ENCODE measurements at regions not wholly inside any gene's neighbourhood (a gene's known extent, or its start where the extent isn't known, plus 50 kb on each side); places are given as distances from the start of the nearest gene placed in this dataset.
"Not testable (repeated sequence)": the region's sequence is repeated elsewhere in the genome, so short reads cannot be mapped to it uniquely, and the experiment has no call there.

DNA sequence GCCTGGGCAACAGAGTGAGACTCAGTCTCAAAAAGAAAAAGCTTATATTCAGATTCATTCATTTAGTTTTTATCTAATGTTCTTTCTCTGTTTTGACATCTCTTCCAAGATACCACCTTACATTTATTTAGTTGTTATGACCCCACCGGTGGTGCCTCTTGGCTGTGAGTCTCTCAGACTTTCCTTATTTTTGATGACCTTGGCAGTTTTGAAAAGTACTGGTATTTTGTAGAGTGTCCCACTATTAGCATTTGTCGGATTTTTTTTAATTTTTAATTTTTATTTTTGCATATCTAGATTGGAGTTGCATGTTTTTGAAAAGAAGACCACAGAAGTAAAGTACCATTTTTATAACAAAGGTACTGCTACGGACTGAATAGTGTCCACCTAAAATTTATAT, 351.7 kb upstream of the KYNU start:
- H3K27ac ChIP-seq (ENCODE audit: low read length) = no peak overlapping the region
- H3K4me3 ChIP-seq (ENCODE audit: low read length) = no peak overlapping the region
- H3K4me1 ChIP-seq (ENCODE audit: control insufficient read depth, low read depth, low read length) = no peaks in the 10 kb centered on the region
- H3K27me3 ChIP-seq (ENCODE audit: control insufficient read depth, insufficient read depth, low read length) = no peaks in the 10 kb centered on the region
- no peaks in the 10 kb centered on the region for H3K9me3 ChIP-seq (ENCODE audit: control insufficient read depth, low read depth, low read length)
- H3K9ac ChIP-seq (ENCODE audit: low read length) = no peak overlapping the region
- no peaks in the 10 kb centered on the region for H3K36me3 ChIP-seq (ENCODE audit: control insufficient read depth, low read depth, low read length)

DNA sequence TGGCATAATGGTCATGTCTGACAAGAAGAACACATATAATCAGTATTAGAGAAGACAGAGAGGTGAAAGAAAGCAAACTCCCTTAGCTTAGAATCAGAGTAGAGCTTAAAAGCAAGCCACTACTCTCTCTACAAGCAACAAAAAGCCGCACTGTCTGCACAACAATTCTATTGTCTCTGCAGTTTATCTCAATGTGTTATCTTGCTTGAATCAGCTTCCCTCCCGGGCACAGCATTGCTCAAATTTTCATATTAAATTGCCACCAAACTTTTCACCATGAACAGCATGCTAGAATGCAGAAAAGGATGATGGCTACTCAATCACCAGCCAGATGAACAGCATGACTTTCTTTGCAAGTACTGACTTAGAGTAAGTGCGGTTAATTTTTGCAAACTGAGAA, 356.0 kb upstream of the KYNU start:
- H3K27me3 ChIP-seq (ENCODE audit: control insufficient read depth, insufficient read depth, low read length) = no peaks in the 10 kb centered on the region
- no peak overlapping the region for H3K27ac ChIP-seq (ENCODE audit: low read length)
- H3K36me3 ChIP-seq (ENCODE audit: control insufficient read depth, low read depth, low read length) = no peaks in the 10 kb centered on the region
- H3K9me3 ChIP-seq (ENCODE audit: control insufficient read depth, low read depth, low read length) = no peaks in the 10 kb centered on the region
- no peak overlapping the region for H3K9ac ChIP-seq (ENCODE audit: low read length)
- no peaks in the 10 kb centered on the region for H3K4me1 ChIP-seq (ENCODE audit: control insufficient read depth, low read depth, low read length)
- no peak overlapping the region for H3K4me3 ChIP-seq (ENCODE audit: low read length)

DNA sequence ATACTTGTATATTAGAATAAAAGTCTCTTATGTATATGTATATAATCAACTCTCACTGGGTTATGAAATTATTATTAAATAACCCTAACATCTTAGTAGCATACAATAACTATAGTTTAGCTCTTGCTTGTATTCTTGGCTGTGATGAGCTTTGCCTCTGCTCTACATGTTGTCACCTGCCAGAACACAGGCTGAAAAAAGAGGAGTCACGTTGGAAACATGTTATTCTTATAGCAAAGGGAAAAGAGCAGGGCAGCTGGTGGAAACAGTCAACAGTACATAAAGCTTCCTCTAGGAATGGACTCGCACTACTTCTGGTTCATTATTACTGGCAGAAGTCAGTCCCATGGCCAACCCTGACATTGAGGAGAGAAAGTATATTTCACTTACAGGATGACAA, 362.0 kb upstream of the KYNU start:
- Histone ChIP-seq H3K4me3 (ENCODE audit: low read length) (no peak overlapping the region), H3K27me3 (ENCODE audit: control insufficient read depth, insufficient read depth, low read length) (no peaks in the 10 kb centered on the region), H3K4me1 (ENCODE audit: control insufficient read depth, low read depth, low read length) (peaks cover 6% of the 10 kb centered on the region), H3K36me3 (ENCODE audit: control insufficient read depth, low read depth, low read length) (no peaks in the 10 kb centered on the region), H3K9ac (ENCODE audit: low read length) (no peak overlapping the region), H3K9me3 (ENCODE audit: control insufficient read depth, low read depth, low read length) (no peaks in the 10 kb centered on the region), H3K27ac (ENCODE audit: low read length) (no peak overlapping the region)

DNA sequence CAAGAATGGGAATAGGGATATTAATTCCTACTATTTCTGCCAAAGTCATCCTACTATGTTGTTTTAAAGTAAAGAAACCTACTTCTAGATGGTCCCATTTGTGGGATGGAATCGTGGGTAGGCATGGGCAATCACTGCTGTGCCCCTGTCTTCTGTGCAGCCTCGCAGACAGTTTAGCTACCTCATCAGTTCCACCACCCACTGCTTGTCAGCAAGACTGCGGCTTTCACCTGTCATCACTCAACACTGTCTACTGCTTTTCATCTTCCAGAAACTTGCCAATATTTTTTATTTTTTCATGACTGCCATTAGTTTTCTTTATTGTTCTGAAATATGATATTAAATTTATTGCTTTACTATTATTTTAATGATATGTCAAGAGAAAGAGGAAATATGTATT, 368.1 kb upstream of the KYNU start:
- H3K27ac ChIP-seq (ENCODE audit: low read length) = no peak overlapping the region
- H3K27me3 ChIP-seq (ENCODE audit: control insufficient read depth, insufficient read depth, low read length) = no peaks in the 10 kb centered on the region
- peaks cover 5% of the 10 kb centered on the region for H3K4me1 ChIP-seq (ENCODE audit: control insufficient read depth, low read depth, low read length)
- no peak overlapping the region for H3K4me3 ChIP-seq (ENCODE audit: low read length)
- no peak overlapping the region for H3K9ac ChIP-seq (ENCODE audit: low read length)
- no peaks in the 10 kb centered on the region for H3K36me3 ChIP-seq (ENCODE audit: control insufficient read depth, low read depth, low read length)
- H3K9me3 ChIP-seq (ENCODE audit: control insufficient read depth, low read depth, low read length) = no peaks in the 10 kb centered on the region

DNA sequence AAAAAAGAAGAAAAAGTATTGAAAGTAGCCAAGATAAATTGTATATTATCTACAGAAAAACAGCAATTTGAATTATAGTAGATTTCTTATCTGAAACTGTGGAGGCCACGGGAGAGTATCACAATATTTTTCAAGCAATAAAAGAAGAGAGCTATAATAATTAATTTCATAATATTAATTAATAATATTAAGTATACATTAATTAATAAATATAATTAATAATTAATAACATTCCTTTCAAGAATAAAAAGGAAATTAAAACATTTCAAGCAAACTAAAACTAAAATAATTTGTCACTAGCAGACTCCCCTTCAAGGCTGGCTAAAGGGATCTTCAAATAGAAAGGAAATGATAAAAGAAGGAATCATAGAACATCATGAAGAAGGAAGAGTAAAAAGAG, 372.7 kb upstream of the KYNU start:
- Histone ChIP-seq H3K4me3 (ENCODE audit: low read length) (no peak overlapping the region), H3K9ac (ENCODE audit: low read length) (no peak overlapping the region), H3K9me3 (ENCODE audit: control insufficient read depth, low read depth, low read length) (no peaks in the 10 kb centered on the region), H3K27ac (ENCODE audit: low read length) (no peak overlapping the region), H3K4me1 (ENCODE audit: control insufficient read depth, low read depth, low read length) (no peaks in the 10 kb centered on the region), H3K27me3 (ENCODE audit: control insufficient read depth, insufficient read depth, low read length) (no peaks in the 10 kb centered on the region), H3K36me3 (ENCODE audit: control insufficient read depth, low read depth, low read length) (no peaks in the 10 kb centered on the region)

DNA sequence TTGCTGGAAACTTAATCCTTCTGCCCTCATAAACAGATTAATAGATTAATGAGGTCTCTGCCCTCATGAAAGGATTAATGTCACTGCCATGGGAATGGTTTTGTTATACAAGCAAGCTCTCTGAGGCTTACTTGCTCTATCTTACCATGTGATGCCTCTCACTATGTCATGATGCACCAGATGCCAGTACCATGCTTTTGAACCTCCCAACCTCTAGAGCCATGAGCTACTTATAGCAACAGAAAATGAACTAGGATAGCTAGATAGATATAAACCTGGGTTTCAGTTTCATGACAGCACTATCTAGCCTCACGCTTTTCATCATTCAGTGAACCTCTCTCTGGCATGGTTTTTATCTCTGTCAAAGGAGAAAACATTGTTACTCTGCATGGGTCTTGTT, 371.6 kb upstream of the LRP1B start:
- H3K4me3 ChIP-seq (ENCODE audit: low read length) = no peak overlapping the region
- no peaks in the 10 kb centered on the region for H3K36me3 ChIP-seq (ENCODE audit: control insufficient read depth, low read depth, low read length)
- H3K4me1 ChIP-seq (ENCODE audit: control insufficient read depth, low read depth, low read length) = no peaks in the 10 kb centered on the region
- H3K9me3 ChIP-seq (ENCODE audit: control insufficient read depth, low read depth, low read length) = no peaks in the 10 kb centered on the region
- no peak overlapping the region for H3K27ac ChIP-seq (ENCODE audit: low read length)
- no peaks in the 10 kb centered on the region for H3K27me3 ChIP-seq (ENCODE audit: control insufficient read depth, insufficient read depth, low read length)
- H3K9ac ChIP-seq (ENCODE audit: low read length) = no peak overlapping the region

DNA sequence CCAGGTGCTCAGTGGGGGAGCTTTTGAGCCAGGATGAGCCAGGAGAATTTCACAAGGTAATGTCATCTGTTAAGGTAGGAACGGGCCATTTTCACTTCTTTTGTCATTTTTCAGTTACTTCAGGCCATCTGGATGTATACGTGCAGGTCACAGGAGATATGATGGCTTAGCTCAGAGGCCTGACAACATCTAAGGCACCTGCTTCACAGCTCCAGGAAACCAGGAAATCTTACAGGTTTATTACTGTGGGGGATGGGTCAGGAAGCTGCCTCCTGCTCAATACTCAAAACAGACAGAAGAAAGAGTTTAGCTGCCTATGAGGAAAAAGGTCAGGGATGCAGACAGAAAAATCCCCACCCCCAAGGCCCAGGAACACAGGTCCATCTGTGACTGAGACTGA, 364.3 kb upstream of the LRP1B start:
- Histone ChIP-seq H3K27ac (ENCODE audit: low read length) (no peak overlapping the region), H3K36me3 (ENCODE audit: control insufficient read depth, low read depth, low read length) (no peaks in the 10 kb centered on the region)

DNA sequence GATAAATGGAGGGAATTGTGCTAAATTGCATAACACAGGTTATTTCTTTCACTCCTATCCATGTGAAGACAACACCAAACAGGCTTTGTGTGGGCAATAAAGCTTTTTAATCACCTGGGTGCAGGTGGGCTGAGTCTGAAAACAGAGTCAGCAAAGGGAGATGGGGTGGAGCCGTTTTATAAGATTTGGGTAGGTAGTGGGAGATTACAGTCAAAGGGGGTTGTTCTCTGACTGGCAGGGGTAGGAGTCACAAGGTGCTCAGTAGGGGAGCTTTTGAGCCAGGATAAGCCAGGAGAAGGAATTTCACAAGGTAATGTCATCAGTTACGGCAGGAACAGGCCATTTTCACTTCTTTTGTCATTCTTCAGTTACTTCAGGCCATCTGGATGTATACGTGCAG, 358.8 kb upstream of the LRP1B start:
- not testable (repeated sequence) for H3K27ac ChIP-seq (ENCODE audit: low read length); H3K27me3 ChIP-seq (ENCODE audit: control insufficient read depth, insufficient read depth, low read length); H3K36me3 ChIP-seq (ENCODE audit: control insufficient read depth, low read depth, low read length); H3K9me3 ChIP-seq (ENCODE audit: control insufficient read depth, low read depth, low read length); H3K9ac ChIP-seq (ENCODE audit: low read length); H3K4me1 ChIP-seq (ENCODE audit: control insufficient read depth, low read depth, low read length); H3K4me3 ChIP-seq (ENCODE audit: low read length)

More for the DNA sequence above, 364.3 kb upstream of the LRP1B start:
- H3K9ac ChIP-seq (ENCODE audit: low read length) = no peak overlapping the region
- no peaks in the 10 kb centered on the region for H3K9me3 ChIP-seq (ENCODE audit: control insufficient read depth, low read depth, low read length)
- H3K27me3 ChIP-seq (ENCODE audit: control insufficient read depth, insufficient read depth, low read length) = no peaks in the 10 kb centered on the region
- H3K4me1 ChIP-seq (ENCODE audit: control insufficient read depth, low read depth, low read length) = peaks cover 6% of the 10 kb centered on the region
- H3K4me3 ChIP-seq (ENCODE audit: low read length) = no peak overlapping the region

DNA sequence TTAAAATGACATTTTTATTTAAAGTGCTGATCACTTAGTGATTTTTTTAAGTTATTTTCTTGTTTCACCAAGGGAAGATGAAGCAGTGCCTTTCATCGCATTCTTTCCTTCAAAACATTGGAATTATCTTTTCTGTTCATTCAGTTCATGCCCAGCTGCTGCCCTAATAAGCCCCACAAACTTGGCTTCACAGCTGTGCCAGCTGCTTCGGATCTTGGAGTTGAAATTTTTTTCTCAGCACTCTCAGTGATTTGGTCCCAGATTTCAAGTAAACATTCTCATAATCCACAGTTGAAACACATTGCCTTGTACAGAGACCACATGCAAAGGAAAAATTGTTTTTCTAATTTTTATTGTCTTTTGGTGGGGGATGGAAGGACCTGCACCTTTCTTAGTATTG, 353.3 kb upstream of the LRP1B start:
- no peaks in the 10 kb centered on the region for H3K27me3 ChIP-seq (ENCODE audit: control insufficient read depth, insufficient read depth, low read length)
- no peaks in the 10 kb centered on the region for H3K36me3 ChIP-seq (ENCODE audit: control insufficient read depth, low read depth, low read length)
- H3K4me1 ChIP-seq (ENCODE audit: control insufficient read depth, low read depth, low read length) = no peaks in the 10 kb centered on the region
- H3K9ac ChIP-seq (ENCODE audit: low read length) = no peak overlapping the region
- no peak overlapping the region for H3K27ac ChIP-seq (ENCODE audit: low read length)
- H3K9me3 ChIP-seq (ENCODE audit: control insufficient read depth, low read depth, low read length) = no peaks in the 10 kb centered on the region
- no peak overlapping the region for H3K4me3 ChIP-seq (ENCODE audit: low read length)

DNA sequence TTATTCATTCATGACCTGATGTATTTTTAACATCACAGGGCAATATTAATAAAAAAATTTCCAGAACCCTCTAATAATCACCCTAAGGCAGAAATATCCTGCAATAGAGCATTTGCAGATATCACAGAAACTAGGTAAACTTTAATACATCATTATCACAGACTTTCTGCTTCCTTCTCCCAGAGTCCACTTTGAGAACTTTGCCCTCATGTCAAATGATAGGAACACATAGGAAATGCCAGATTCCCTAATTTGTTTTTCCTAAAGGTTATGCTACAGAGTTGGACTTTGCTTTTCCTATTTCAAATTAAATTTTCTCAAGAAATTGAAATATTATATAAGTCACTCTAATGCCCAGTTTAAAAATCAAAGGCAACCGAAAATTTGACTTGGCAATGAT, 352.8 kb upstream of the LRP1B start:
- H3K4me1 ChIP-seq (ENCODE audit: control insufficient read depth, low read depth, low read length) = no peaks in the 10 kb centered on the region
- no peak overlapping the region for H3K9ac ChIP-seq (ENCODE audit: low read length)
- no peaks in the 10 kb centered on the region for H3K27me3 ChIP-seq (ENCODE audit: control insufficient read depth, insufficient read depth, low read length)
- H3K4me3 ChIP-seq (ENCODE audit: low read length) = no peak overlapping the region
- H3K36me3 ChIP-seq (ENCODE audit: control insufficient read depth, low read depth, low read length) = no peaks in the 10 kb centered on the region
- H3K9me3 ChIP-seq (ENCODE audit: control insufficient read depth, low read depth, low read length) = no peaks in the 10 kb centered on the region
- H3K27ac ChIP-seq (ENCODE audit: low read length) = no peak overlapping the region

DNA sequence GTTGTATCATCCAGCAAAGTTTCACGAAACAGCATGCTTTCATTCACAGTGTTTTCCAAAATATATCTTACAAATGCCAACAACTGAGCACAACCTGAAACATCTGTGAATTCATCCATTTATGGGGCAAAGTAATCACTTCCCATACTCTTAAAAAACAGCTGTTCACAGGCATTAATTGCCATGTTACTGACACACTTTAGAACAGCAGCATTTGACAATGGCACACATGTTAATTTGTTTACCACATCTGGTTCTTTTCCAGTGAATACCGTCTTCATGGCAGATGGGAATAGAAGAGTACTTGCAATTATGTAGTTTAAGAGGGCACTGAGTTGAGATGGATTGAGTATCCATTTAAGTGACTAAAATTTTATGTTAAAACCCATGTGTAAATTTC, 347.4 kb upstream of the LRP1B start:
- H3K9me3 ChIP-seq (ENCODE audit: control insufficient read depth, low read depth, low read length) = no peaks in the 10 kb centered on the region
- H3K9ac ChIP-seq (ENCODE audit: low read length) = no peak overlapping the region
- no peak overlapping the region for H3K27ac ChIP-seq (ENCODE audit: low read length)
- no peak overlapping the region for H3K4me3 ChIP-seq (ENCODE audit: low read length)
- no peaks in the 10 kb centered on the region for H3K4me1 ChIP-seq (ENCODE audit: control insufficient read depth, low read depth, low read length)
- no peaks in the 10 kb centered on the region for H3K27me3 ChIP-seq (ENCODE audit: control insufficient read depth, insufficient read depth, low read length)
- no peaks in the 10 kb centered on the region for H3K36me3 ChIP-seq (ENCODE audit: control insufficient read depth, low read depth, low read length)

DNA sequence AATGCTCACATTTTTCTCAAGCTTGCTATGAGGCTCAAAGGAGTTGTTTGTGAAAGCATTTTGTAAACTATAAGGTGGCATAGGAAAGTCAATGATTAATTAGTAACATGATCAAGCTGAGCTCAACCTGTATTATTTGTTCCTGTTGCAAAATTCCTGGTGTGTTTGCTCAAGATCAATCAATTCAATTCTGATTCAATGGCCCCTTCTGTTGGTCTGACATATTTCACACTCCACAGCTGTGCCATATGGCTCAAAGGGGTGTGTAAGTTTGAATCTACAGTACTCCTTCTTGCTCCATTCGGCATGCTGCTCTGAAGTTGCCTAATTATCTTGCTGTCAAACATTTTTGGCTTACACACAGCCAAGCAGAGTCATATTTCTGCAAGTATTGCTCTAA, 341.6 kb upstream of the LRP1B start:
- Histone ChIP-seq H3K9me3 (ENCODE audit: control insufficient read depth, low read depth, low read length) (no peaks in the 10 kb centered on the region), H3K27ac (ENCODE audit: low read length) (no peak overlapping the region), H3K27me3 (ENCODE audit: control insufficient read depth, insufficient read depth, low read length) (no peaks in the 10 kb centered on the region), H3K4me1 (ENCODE audit: control insufficient read depth, low read depth, low read length) (no peaks in the 10 kb centered on the region), H3K4me3 (ENCODE audit: low read length) (no peak overlapping the region), H3K9ac (ENCODE audit: low read length) (no peak overlapping the region), H3K36me3 (ENCODE audit: control insufficient read depth, low read depth, low read length) (no peaks in the 10 kb centered on the region)

DNA sequence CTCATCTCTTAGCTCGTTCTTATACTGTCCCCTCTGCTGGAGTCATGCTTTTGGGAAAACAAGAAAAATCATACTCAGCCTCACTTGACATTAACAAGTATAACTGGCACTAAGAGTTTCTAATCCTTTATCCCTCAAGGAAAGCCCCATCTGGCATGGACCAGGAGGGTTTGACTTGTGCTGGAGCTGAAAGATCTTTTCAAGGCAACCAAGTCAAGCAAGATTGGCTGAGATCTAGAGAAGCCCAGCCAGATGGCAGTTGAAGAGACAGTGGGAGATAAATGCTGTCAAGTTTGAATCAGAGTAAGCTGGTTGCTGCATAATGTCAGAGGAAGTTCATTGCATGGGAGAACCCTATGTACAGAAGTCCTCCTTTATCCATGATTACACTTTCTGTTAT, 336.5 kb upstream of the LRP1B start:
- H3K9ac ChIP-seq (ENCODE audit: low read length) = no peak overlapping the region
- no peaks in the 10 kb centered on the region for H3K36me3 ChIP-seq (ENCODE audit: control insufficient read depth, low read depth, low read length)
- H3K4me3 ChIP-seq (ENCODE audit: low read length) = no peak overlapping the region
- H3K4me1 ChIP-seq (ENCODE audit: control insufficient read depth, low read depth, low read length) = no peaks in the 10 kb centered on the region
- no peaks in the 10 kb centered on the region for H3K27me3 ChIP-seq (ENCODE audit: control insufficient read depth, insufficient read depth, low read length)
- no peaks in the 10 kb centered on the region for H3K9me3 ChIP-seq (ENCODE audit: control insufficient read depth, low read depth, low read length)
- H3K27ac ChIP-seq (ENCODE audit: low read length) = no peak overlapping the region

Measured in iPS-18a (cell line).